H9 (cell line): ENCODE measurements at regions not wholly inside any gene's neighbourhood (a gene's known extent, or its start where the extent isn't known, plus 50 kb on each side); places are given as distances from the start of the nearest gene placed in this dataset.

Source experiments
- DNase-seq: peaks from one replicate; pipeline ENCODE4 v3.0.0-alpha.2; 2017
- H2AFZ ChIP-seq: one replicate; pipeline ENCODE4 v1.6.1; 2013; ENCODE audit warnings: mild to moderate bottlenecking, low read length, control low read depth, moderate library complexity
- H2AK5ac ChIP-seq: 2 replicates; pipeline ENCODE4 v1.6.1; 2013; ENCODE audit warnings: low read length, control low read depth, mixed read lengths; ENCODE audit not compliant: insufficient read length
- H2BK120ac ChIP-seq: one replicate; pipeline ENCODE4 v1.6.1; 2013; ENCODE audit warnings: low read depth, mild to moderate bottlenecking, low read length, control low read depth, inconsistent platforms; ENCODE audit not compliant: poor library complexity, severe bottlenecking
- H2BK12ac ChIP-seq: 2 replicates; pipeline ENCODE4 v1.6.1; 2013; ENCODE audit warnings: low read length, control low read depth, mixed read lengths, low read depth; ENCODE audit not compliant: insufficient read length
- H2BK15ac ChIP-seq: 2 replicates; pipeline ENCODE4 v1.6.1; 2013; ENCODE audit warnings: low read depth, low read length, control low read depth
- H2BK20ac ChIP-seq: one replicate; pipeline ENCODE4 v1.6.1; 2013; ENCODE audit warnings: low read depth, mild to moderate bottlenecking, low read length, control low read depth, inconsistent platforms; ENCODE audit not compliant: poor library complexity, severe bottlenecking
- H2BK5ac ChIP-seq: 2 replicates; pipeline ENCODE4 v1.6.1; 2013; ENCODE audit warnings: low read length, control low read depth, mixed read lengths; ENCODE audit not compliant: insufficient read length
- H3K14ac ChIP-seq: 2 replicates; pipeline ENCODE4 v1.6.1; 2013; ENCODE audit warnings: low read length, control low read depth; ENCODE audit not compliant: insufficient read depth
- H3K18ac ChIP-seq: 2 replicates; pipeline ENCODE4 v1.6.1; 2013; ENCODE audit warnings: low read depth, mild to moderate bottlenecking, mixed read lengths, low read length, control low read depth; ENCODE audit not compliant: insufficient read length
- H3K23ac ChIP-seq: 2 replicates; pipeline ENCODE4 v1.6.1; 2013; ENCODE audit warnings: low read length, control low read depth, mixed read lengths, low read depth; ENCODE audit not compliant: insufficient read length
- H3K23me2 ChIP-seq: 2 replicates; pipeline ENCODE4 v1.6.1; 2013; ENCODE audit warnings: low read depth, mild to moderate bottlenecking, mixed read lengths, low read length, control low read depth; ENCODE audit not compliant: insufficient read length, poor library complexity, severe bottlenecking
- H3K27ac ChIP-seq: 2 replicates; pipeline ENCODE4 v1.5.1; 2013; ENCODE audit warnings: low read length, control low read depth, mixed read lengths, low read depth; ENCODE audit not compliant: insufficient read length
- H3K27me3 ChIP-seq: 2 replicates; pipeline ENCODE4 v1.6.1; 2013; ENCODE audit warnings: low read length, control low read depth, inconsistent platforms; ENCODE audit not compliant: insufficient read depth
- H3K4ac ChIP-seq: 2 replicates; pipeline ENCODE4 v1.6.1; 2013; ENCODE audit warnings: low read depth, mild to moderate bottlenecking, control low read depth, inconsistent platforms, low read length, moderate library complexity
- H3K4me1 ChIP-seq: 2 replicates; pipeline ENCODE4 v1.6.1; 2013; ENCODE audit warnings: low read length, control low read depth, inconsistent platforms; ENCODE audit not compliant: insufficient read depth
- H3K4me2 ChIP-seq: 2 replicates; pipeline ENCODE4 v1.6.1; 2013; ENCODE audit warnings: low read length, control low read depth, mixed read lengths; ENCODE audit not compliant: insufficient read length, insufficient read depth
- H3K56ac ChIP-seq: 2 replicates; pipeline ENCODE4 v1.6.1; 2013; ENCODE audit warnings: low read depth, mild to moderate bottlenecking, mixed read lengths, low read length, control low read depth; ENCODE audit not compliant: insufficient read length
- H3K79me1 ChIP-seq: 2 replicates; pipeline ENCODE4 v1.6.1; 2013; ENCODE audit warnings: low read depth, mild to moderate bottlenecking, moderate library complexity, low read length, control low read depth, inconsistent platforms; ENCODE audit not compliant: insufficient read depth, poor library complexity, severe bottlenecking
- H3K79me2 ChIP-seq: 2 replicates; pipeline ENCODE4 v1.6.1; 2013; ENCODE audit warnings: low read length, control low read depth, inconsistent platforms; ENCODE audit not compliant: insufficient read depth
- H3K9ac ChIP-seq: 2 replicates; pipeline ENCODE4 v1.6.1; 2013; ENCODE audit warnings: low read length, control low read depth, mixed read lengths; ENCODE audit not compliant: insufficient read length; ENCODE audit errors: extremely low read depth
- H3K9me3 ChIP-seq: one replicate; pipeline ENCODE4 v1.6.1; 2013; ENCODE audit warnings: low read depth, low read length, inconsistent platforms; ENCODE audit not compliant: control insufficient read depth
- H3T11ph ChIP-seq: one replicate; pipeline ENCODE4 v1.6.1; 2013; ENCODE audit warnings: mild to moderate bottlenecking, low read length, control low read depth, inconsistent platforms
- H4K20me1 ChIP-seq: one replicate; pipeline ENCODE4 v1.6.1; 2013; ENCODE audit not compliant: control insufficient read depth, insufficient read length, insufficient read depth
- H4K5ac ChIP-seq: 2 replicates; pipeline ENCODE4 v1.6.1; 2013; ENCODE audit warnings: low read depth, mild to moderate bottlenecking, mixed read lengths, low read length, control low read depth; ENCODE audit not compliant: insufficient read length
- H4K8ac ChIP-seq: replicated peaks from 2 replicates; pipeline ENCODE4 v1.6.1; 2013; ENCODE audit warnings: low read length, control low read depth, mixed read lengths, low read depth; ENCODE audit not compliant: insufficient read length
- H4K91ac ChIP-seq: 2 replicates; pipeline ENCODE4 v1.6.1; 2013; ENCODE audit warnings: low read depth, mild to moderate bottlenecking, moderate library complexity, mixed read lengths, low read length, control low read depth; ENCODE audit not compliant: insufficient read length
- H3K27ac Mint-ChIP-seq, 3 experiments: 2 replicates in 2 of 3; 3 replicates in 1 of 3; pipeline ENCODE4 v1.8.0; 2020 to 2021; ENCODE audit warnings: mixed read lengths in 3 of 3, mild to moderate bottlenecking in 1 of 3, moderate library complexity in 1 of 3
- H3K27me3 Mint-ChIP-seq: 2 replicates; pipeline ENCODE4 v1.8.0; 2021; ENCODE audit warnings: low read depth, mild to moderate bottlenecking, moderate library complexity, mixed read lengths
- H3K36me3 Mint-ChIP-seq, 3 experiments: 2 replicates in 2 of 3; 3 replicates in 1 of 3; pipeline ENCODE4 v1.8.0; 2020 to 2021; ENCODE audit warnings: low read depth in 3 of 3, mixed read lengths in 3 of 3; ENCODE audit not compliant: insufficient read depth in 1 of 3
- H3K4me1 Mint-ChIP-seq, 2 experiments: 2 replicates each; pipeline ENCODE4 v1.8.0; 2020; ENCODE audit warnings: mixed read lengths in 2 of 2
- H3K4me3 Mint-ChIP-seq, 2 experiments: 2 replicates in 1 of 2; 3 replicates in 1 of 2; pipeline ENCODE4 v1.8.0; 2020 to 2021; ENCODE audit warnings: mild to moderate bottlenecking in 2 of 2, mixed read lengths in 2 of 2, moderate library complexity in 1 of 2
- H3K9me3 Mint-ChIP-seq, 2 experiments: 2 replicates in 1 of 2; 3 replicates in 1 of 2; pipeline ENCODE4 v1.8.0; 2020; ENCODE audit warnings: mild to moderate bottlenecking in 2 of 2, mixed read lengths in 2 of 2, moderate library complexity in 1 of 2
- WGBS: extraction: QIAGEN DNeasy Blood & Tissue Kit; methylation state at CpG from one replicate; pipeline ENCODE4 v1.1.7; 2013; ENCODE audit warnings: missing lambda C conversion rate, low lambda C conversion rate, mixed read lengths; ENCODE audit not compliant: insufficient read length; ENCODE audit errors: extremely low coverage; 5-methylcytosine and 5-hydroxymethylcytosine counted together
- TF ChIP-seq, protein P1 (sequence below): fragments of 200-600 bp; sonication (generic); conservative IDR thresholded peaks from 3 replicates; pipeline ENCODE4 v1.8.0; 2021; ENCODE audit warnings: antibody characterized with exemption, mild to moderate bottlenecking

- Mint-ChIP-seq H3K4me1 (no peaks in the 10 kb centered on the region; a peak in 1 of 4 replicates), H3K9me3 (no peaks in the 10 kb centered on the region), H3K27me3 (peaks cover 10% of the 10 kb centered on the region), H3K4me3 (no peak overlapping the region), H3K27ac (no peak overlapping the region), H3K36me3 (no peaks in the 10 kb centered on the region)
- H3K4me2 ChIP-seq = no peak overlapping the region
- TF ChIP-seq, protein P1, sequence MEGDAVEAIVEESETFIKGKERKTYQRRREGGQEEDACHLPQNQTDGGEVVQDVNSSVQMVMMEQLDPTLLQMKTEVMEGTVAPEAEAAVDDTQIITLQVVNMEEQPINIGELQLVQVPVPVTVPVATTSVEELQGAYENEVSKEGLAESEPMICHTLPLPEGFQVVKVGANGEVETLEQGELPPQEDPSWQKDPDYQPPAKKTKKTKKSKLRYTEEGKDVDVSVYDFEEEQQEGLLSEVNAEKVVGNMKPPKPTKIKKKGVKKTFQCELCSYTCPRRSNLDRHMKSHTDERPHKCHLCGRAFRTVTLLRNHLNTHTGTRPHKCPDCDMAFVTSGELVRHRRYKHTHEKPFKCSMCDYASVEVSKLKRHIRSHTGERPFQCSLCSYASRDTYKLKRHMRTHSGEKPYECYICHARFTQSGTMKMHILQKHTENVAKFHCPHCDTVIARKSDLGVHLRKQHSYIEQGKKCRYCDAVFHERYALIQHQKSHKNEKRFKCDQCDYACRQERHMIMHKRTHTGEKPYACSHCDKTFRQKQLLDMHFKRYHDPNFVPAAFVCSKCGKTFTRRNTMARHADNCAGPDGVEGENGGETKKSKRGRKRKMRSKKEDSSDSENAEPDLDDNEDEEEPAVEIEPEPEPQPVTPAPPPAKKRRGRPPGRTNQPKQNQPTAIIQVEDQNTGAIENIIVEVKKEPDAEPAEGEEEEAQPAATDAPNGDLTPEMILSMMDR = no peak
- H3K27me3 ChIP-seq = no peaks in the 10 kb centered on the region
- no peaks in the 10 kb centered on the region for H3K79me1 ChIP-seq
- H3K56ac ChIP-seq = no peak overlapping the region
- H3K9me3 ChIP-seq = no peaks in the 10 kb centered on the region
- no peak overlapping the region for H3K27ac ChIP-seq
- no peak overlapping the region for H2BK5ac ChIP-seq
- no peak overlapping the region for H4K91ac ChIP-seq
- H3K23ac ChIP-seq = no peak overlapping the region
- no peak overlapping the region for H2AK5ac ChIP-seq
- no peaks in the 10 kb centered on the region for H4K20me1 ChIP-seq
- H4K5ac ChIP-seq = no peak overlapping the region
- H2BK12ac ChIP-seq = no peak overlapping the region
- H2BK15ac ChIP-seq = no peak overlapping the region
- no peaks in the 10 kb centered on the region for H3K23me2 ChIP-seq
- no peak overlapping the region for H3K4ac ChIP-seq
- H2BK120ac ChIP-seq = no peak overlapping the region
- no peak overlapping the region for H3K14ac ChIP-seq
- H3K18ac ChIP-seq = no peak overlapping the region
- no peak overlapping the region for H2AFZ ChIP-seq
- H3K9ac ChIP-seq = no peak overlapping the region
- no CpG with 5 or more reads among the region's 2 CpGs for WGBS
- DNase-seq = no peak
- no peaks in the 10 kb centered on the region for H3K4me1 ChIP-seq
- H4K8ac ChIP-seq = no peak overlapping the region
- H3K79me2 ChIP-seq = no peaks in the 10 kb centered on the region
- H3T11ph ChIP-seq = no peak overlapping the region
- H2BK20ac ChIP-seq = no peak overlapping the region
Observed at GRCh38 chr17:6297119-6297518, 137.8 kb downstream of the AIPL1 start.
